ENCODE measurements at regions not wholly inside any gene's neighbourhood (a gene's known extent, or its start where the extent isn't known, plus 50 kb on each side); places are given as distances from the start of the nearest gene placed in this dataset.

GRCh38 chr5:125038477-125038876 lies 292.0 kb upstream of the ZNF608 start:
- TF ChIP-seq POLR2AphosphoS5 (IDR thresholded peaks at IDR 0.05), result no peak
- TF ChIP-seq EP300 (IDR thresholded peaks at IDR 0.05), result no peak
- no peak for TF ChIP-seq POLR2A (IDR thresholded peaks at IDR 0.05; ENCODE audit: low read depth)
- no peak for TF ChIP-seq CTCF (IDR thresholded peaks at IDR 0.05)
- Histone ChIP-seq H3K9me3 (no peaks in the 10 kb centered on the region), H3K4me3 (no peak overlapping the region), H3K36me3 (no peaks in the 10 kb centered on the region), H3K27ac (replicated peaks in 1 of 4) (no peak overlapping the region), H3K27me3 (no peaks in the 10 kb centered on the region), H3K4me1 (peaks cover 6 to 22% (median 21%) of the 10 kb centered on the region in 4 donors)
- intact Hi-C loops (cut with DNase I), result no loop called here
- DNase-seq (ENCODE audit: extremely low spot score), result no peak
- 94% methylated on average over 5 of the region's 5 CpGs for WGBS

- Histone ChIP-seq H3K4me1 (peaks cover 19 to 36% (median 35%) of the 10 kb centered on the region in 4 donors), H3K27ac (replicated peaks in 1 of 4) (no peak overlapping the region), H3K4me3 (no peak overlapping the region), H3K27me3 (no peaks in the 10 kb centered on the region), H3K36me3 (no peaks in the 10 kb centered on the region), H3K9me3 (no peaks in the 10 kb centered on the region)
- TF ChIP-seq POLR2A (IDR thresholded peaks at IDR 0.05; ENCODE audit: low read depth) (no peak), EP300 (IDR thresholded peaks at IDR 0.05) (no peak), CTCF (IDR thresholded peaks at IDR 0.05) (no peak), POLR2AphosphoS5 (IDR thresholded peaks at IDR 0.05) (no peak)
- no peak for DNase-seq (ENCODE audit: extremely low spot score)
- intact Hi-C loops (cut with DNase I), result loop anchor here (10.0 kb wide), 1 partner anchor 297 kb away; the partner anchor contains the start of gene ZNF608
- WGBS, result 58% methylated on average over 2 of the region's 2 CpGs
Observed at GRCh38 chr5:125041798-125042197, 295.4 kb upstream of the ZNF608 start.

DNA sequence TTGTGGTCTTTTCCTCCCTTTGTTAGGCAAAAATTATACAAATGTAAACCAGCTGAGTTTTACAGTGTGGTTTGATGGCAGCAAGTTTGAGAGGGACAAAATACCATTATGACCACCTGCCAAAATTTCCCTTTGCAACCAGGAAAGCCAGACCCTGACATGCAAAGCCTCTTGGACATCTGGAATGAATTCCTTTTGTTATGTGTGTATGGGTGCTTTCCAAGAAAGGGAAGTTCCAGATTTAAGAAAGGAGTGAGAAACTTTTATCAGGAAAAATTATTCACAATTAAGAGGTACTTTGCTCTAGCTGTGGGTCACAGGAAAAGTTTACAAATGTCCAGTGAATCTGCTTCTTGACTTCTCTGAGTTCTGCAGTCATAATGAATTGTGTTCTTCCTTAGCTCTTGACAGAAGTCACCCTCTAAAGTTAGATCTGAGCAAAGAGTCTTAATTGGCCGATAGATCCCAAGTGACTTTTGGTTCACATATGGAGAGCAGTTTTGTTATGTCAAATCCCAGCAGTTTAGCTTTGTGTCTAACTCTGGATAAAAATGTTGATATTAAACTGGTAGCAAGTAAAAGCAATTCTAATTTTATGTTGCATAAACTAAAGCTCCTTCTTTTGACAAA lies 295.9 kb upstream of the ZNF608 start:
- no peak overlapping the region for H3K4me3 ChIP-seq
- no peak for DNase-seq (ENCODE audit: extremely low spot score)
- intact Hi-C loops (cut with DNase I), result loop anchor here (10.0 kb wide), 1 partner anchor 298 kb away; the partner anchor contains the start of gene ZNF608
- H3K36me3 ChIP-seq, result no peaks in the 10 kb centered on the region
- H3K27ac ChIP-seq (replicated peaks in 1 of 4), result no peak overlapping the region
- WGBS, result 40% methylated on average over 1 of the region's 1 CpG
- no peaks in the 10 kb centered on the region for H3K27me3 ChIP-seq
- H3K9me3 ChIP-seq, result no peaks in the 10 kb centered on the region
- H3K4me1 ChIP-seq, result peaks cover 19 to 36% (median 35%) of the 10 kb centered on the region in 4 donors
- TF ChIP-seq CTCF (IDR thresholded peaks at IDR 0.05) (no peak), POLR2AphosphoS5 (IDR thresholded peaks at IDR 0.05) (no peak), EP300 (IDR thresholded peaks at IDR 0.05) (no peak), POLR2A (IDR thresholded peaks at IDR 0.05; ENCODE audit: low read depth) (no peak)

- Histone ChIP-seq H3K4me1 (peaks cover 19 to 36% (median 35%) of the 10 kb centered on the region in 4 donors), H3K27ac (replicated peaks in 1 of 4) (peak overlapping the region; percentile 3 to 60 (median 34)), H3K27me3 (no peaks in the 10 kb centered on the region), H3K36me3 (no peaks in the 10 kb centered on the region), H3K4me3 (peak overlapping the region in 1 of 4 donors; percentile 5), H3K9me3 (no peaks in the 10 kb centered on the region)
- TF ChIP-seq EP300 (IDR thresholded peaks at IDR 0.05) (no peak), POLR2A (IDR thresholded peaks at IDR 0.05; ENCODE audit: low read depth) (no peak), POLR2AphosphoS5 (IDR thresholded peaks at IDR 0.05) (peak in 1 of 2 donors; percentile 26), CTCF (IDR thresholded peaks at IDR 0.05) (no peak)
- intact Hi-C loops (cut with DNase I), result loop anchor here (10.0 kb wide), 1 partner anchor 299 kb away; the partner anchor contains the start of gene ZNF608
- DNase-seq (ENCODE audit: extremely low spot score), result no peak
- WGBS, result 32% methylated on average over 8 of the region's 8 CpGs
Observed at GRCh38 chr5:125043781-125044391, 297.4 kb upstream of the ZNF608 start.

Data from esophagus muscularis mucosa (tissue), 4 donors.